Stimulated activated effector memory CD8-positive, alpha-beta T cell treated with anti-CD3 and anti-CD28 coated beads, Interleukin-12 subunit alpha, Interleukin-12 subunit beta, amount 100 ng/mL, for 72 hours (primary cell): ENCODE measurements at regions not wholly inside any gene's neighbourhood (a gene's known extent, or its start where the extent isn't known, plus 50 kb on each side); places are given as distances from the start of the nearest gene placed in this dataset.

Experiments used
- ATAC-seq: fragments of 150-1000 bp; cut with Tn5 transposase; 2 replicates; pipeline ENCODE4 v1.10.0; 2021
- DNase-seq, 2 donors: peaks; one replicate each; pipeline ENCODE4 v3.0.0; 2021 to 2022; ENCODE audit warnings: low spot score in 2 of 2
- H3K27ac Mint-ChIP-seq: one replicate; pipeline ENCODE4 v1.8.0; 2022; ENCODE audit warnings: mild to moderate bottlenecking, mixed read lengths
- H3K36me3 Mint-ChIP-seq: one replicate; pipeline ENCODE4 v1.8.0; 2022; ENCODE audit warnings: mild to moderate bottlenecking, mixed read lengths
- H3K4me1 Mint-ChIP-seq: one replicate; pipeline ENCODE4 v1.8.0; 2022; ENCODE audit warnings: mixed read lengths
- H3K4me3 Mint-ChIP-seq: one replicate; pipeline ENCODE4 v1.8.0; 2022; ENCODE audit warnings: mild to moderate bottlenecking, mixed read lengths
- H3K9me3 Mint-ChIP-seq: one replicate; pipeline ENCODE4 v1.8.0; 2022; ENCODE audit warnings: mixed read lengths

- no peak for ATAC-seq
- H3K36me3 Mint-ChIP-seq: no peaks in the 10 kb centered on the region
These were observed 121.1 kb upstream of the CCN2 start for GRCh38 chr6:132072271-132072670.

GRCh38 chr6:132070356-132070755, 119.2 kb upstream of the CCN2 start:
- H3K4me1 Mint-ChIP-seq: no peaks in the 10 kb centered on the region
- no peak for DNase-seq
- no peak overlapping the region for H3K4me3 Mint-ChIP-seq
- no peaks in the 10 kb centered on the region for H3K9me3 Mint-ChIP-seq
- ATAC-seq: no peak
- no peak overlapping the region for H3K27ac Mint-ChIP-seq
- no peaks in the 10 kb centered on the region for H3K36me3 Mint-ChIP-seq

More at GRCh38 chr6:132072271-132072670, 121.1 kb upstream of the CCN2 start:
- H3K27ac Mint-ChIP-seq: no peak overlapping the region
- H3K9me3 Mint-ChIP-seq: no peaks in the 10 kb centered on the region
- no peak for DNase-seq
- no peak overlapping the region for H3K4me3 Mint-ChIP-seq
- H3K4me1 Mint-ChIP-seq: no peaks in the 10 kb centered on the region

- no peak overlapping the region for H3K4me3 Mint-ChIP-seq
- H3K27ac Mint-ChIP-seq: no peak overlapping the region
- DNase-seq (no peak), ATAC-seq (no peak)
- H3K4me1 Mint-ChIP-seq: no peaks in the 10 kb centered on the region
- H3K9me3 Mint-ChIP-seq: no peaks in the 10 kb centered on the region
- H3K36me3 Mint-ChIP-seq: no peaks in the 10 kb centered on the region
These were observed 117.6 kb upstream of the CCN2 start for GRCh38 chr6:132068766-132069165.

GRCh38 chr6:132067286-132067685, 116.1 kb upstream of the CCN2 start:
- H3K4me1 Mint-ChIP-seq: no peaks in the 10 kb centered on the region
- no peaks in the 10 kb centered on the region for H3K9me3 Mint-ChIP-seq
- DNase-seq: no peak
- no peak for ATAC-seq
- H3K27ac Mint-ChIP-seq: no peak overlapping the region
- H3K36me3 Mint-ChIP-seq: no peaks in the 10 kb centered on the region
- no peak overlapping the region for H3K4me3 Mint-ChIP-seq

- no peaks in the 10 kb centered on the region for H3K36me3 Mint-ChIP-seq
- no peaks in the 10 kb centered on the region for H3K4me1 Mint-ChIP-seq
- no peak for ATAC-seq
- no peaks in the 10 kb centered on the region for H3K9me3 Mint-ChIP-seq
- DNase-seq: no peak
- no peak overlapping the region for H3K27ac Mint-ChIP-seq
- no peak overlapping the region for H3K4me3 Mint-ChIP-seq
These were observed 114.4 kb upstream of the CCN2 start for GRCh38 chr6:132065556-132065955.

GRCh38 chr6:132063738-132064137, 112.6 kb upstream of the CCN2 start:
- no peak overlapping the region for H3K27ac Mint-ChIP-seq
- H3K9me3 Mint-ChIP-seq: no peaks in the 10 kb centered on the region
- H3K36me3 Mint-ChIP-seq: no peaks in the 10 kb centered on the region
- ATAC-seq: no peak
- DNase-seq: no peak
- no peak overlapping the region for H3K4me3 Mint-ChIP-seq
- no peaks in the 10 kb centered on the region for H3K4me1 Mint-ChIP-seq

GRCh38 chr6:132063204-132063603, 112.0 kb upstream of the CCN2 start:
- Mint-ChIP-seq H3K4me3 (no peak overlapping the region), H3K27ac (no peak overlapping the region), H3K36me3 (no peaks in the 10 kb centered on the region), H3K9me3 (no peaks in the 10 kb centered on the region), H3K4me1 (no peaks in the 10 kb centered on the region)
- ATAC-seq (no peak), DNase-seq (no peak)

GRCh38 chr6:132062626-132063025, 111.5 kb upstream of the CCN2 start:
- H3K4me1 Mint-ChIP-seq: no peaks in the 10 kb centered on the region
- no peak for DNase-seq

GRCh38 chr6:132061381-132061780, 110.2 kb upstream of the CCN2 start:
- Mint-ChIP-seq H3K27ac (no peak overlapping the region), H3K9me3 (no peaks in the 10 kb centered on the region), H3K4me3 (no peak overlapping the region), H3K4me1 (no peaks in the 10 kb centered on the region), H3K36me3 (no peaks in the 10 kb centered on the region)
- no peak for DNase-seq
- no peak for ATAC-seq

More at GRCh38 chr6:132062626-132063025, 111.5 kb upstream of the CCN2 start:
- H3K4me3 Mint-ChIP-seq: no peak overlapping the region
- no peak overlapping the region for H3K27ac Mint-ChIP-seq
- no peak for ATAC-seq
- no peaks in the 10 kb centered on the region for H3K9me3 Mint-ChIP-seq
- no peaks in the 10 kb centered on the region for H3K36me3 Mint-ChIP-seq

GRCh38 chr6:132060591-132060990, 109.4 kb upstream of the CCN2 start:
- DNase-seq (no peak), ATAC-seq (no peak)
- Mint-ChIP-seq H3K27ac (no peak overlapping the region), H3K4me1 (no peaks in the 10 kb centered on the region), H3K9me3 (no peaks in the 10 kb centered on the region), H3K36me3 (no peaks in the 10 kb centered on the region), H3K4me3 (no peak overlapping the region)

GRCh38 chr6:132058975-132059374, 107.8 kb upstream of the CCN2 start:
- no peak overlapping the region for H3K4me3 Mint-ChIP-seq
- no peak for DNase-seq
- H3K27ac Mint-ChIP-seq: no peak overlapping the region
- H3K4me1 Mint-ChIP-seq: no peaks in the 10 kb centered on the region
- no peaks in the 10 kb centered on the region for H3K36me3 Mint-ChIP-seq
- no peaks in the 10 kb centered on the region for H3K9me3 Mint-ChIP-seq
- ATAC-seq: no peak

- DNase-seq: no peak
- ATAC-seq: no peak
- H3K9me3 Mint-ChIP-seq: no peaks in the 10 kb centered on the region
- no peak overlapping the region for H3K4me3 Mint-ChIP-seq
- H3K27ac Mint-ChIP-seq: no peak overlapping the region
- H3K36me3 Mint-ChIP-seq: no peaks in the 10 kb centered on the region
- no peaks in the 10 kb centered on the region for H3K4me1 Mint-ChIP-seq
These were observed 103.4 kb upstream of the CCN2 start for GRCh38 chr6:132054525-132054924.

- ATAC-seq (no peak), DNase-seq (no peak)
- H3K36me3 Mint-ChIP-seq: no peaks in the 10 kb centered on the region
- H3K4me1 Mint-ChIP-seq: no peaks in the 10 kb centered on the region
- H3K27ac Mint-ChIP-seq: no peak overlapping the region
- H3K4me3 Mint-ChIP-seq: no peak overlapping the region
- H3K9me3 Mint-ChIP-seq: no peaks in the 10 kb centered on the region
These were observed 102.3 kb upstream of the CCN2 start for GRCh38 chr6:132053511-132053910.

GRCh38 chr6:132052096-132052495, 100.9 kb upstream of the CCN2 start:
- H3K27ac Mint-ChIP-seq: no peak overlapping the region
- H3K4me3 Mint-ChIP-seq: no peak overlapping the region
- no peaks in the 10 kb centered on the region for H3K4me1 Mint-ChIP-seq
- DNase-seq: no peak
- H3K36me3 Mint-ChIP-seq: no peaks in the 10 kb centered on the region
- no peak for ATAC-seq
- H3K9me3 Mint-ChIP-seq: no peaks in the 10 kb centered on the region

- DNase-seq (no peak), ATAC-seq (no peak)
- no peaks in the 10 kb centered on the region for H3K4me1 Mint-ChIP-seq
- H3K4me3 Mint-ChIP-seq: no peak overlapping the region
- H3K36me3 Mint-ChIP-seq: no peaks in the 10 kb centered on the region
- H3K27ac Mint-ChIP-seq: no peak overlapping the region
- H3K9me3 Mint-ChIP-seq: peaks cover 3% of the 10 kb centered on the region
These were observed 94.7 kb upstream of the CCN2 start for GRCh38 chr6:132045877-132046276.

- H3K36me3 Mint-ChIP-seq: no peaks in the 10 kb centered on the region
- H3K9me3 Mint-ChIP-seq: peaks cover 3% of the 10 kb centered on the region
- no peaks in the 10 kb centered on the region for H3K4me1 Mint-ChIP-seq
- H3K4me3 Mint-ChIP-seq: no peak overlapping the region
- H3K27ac Mint-ChIP-seq: no peak overlapping the region
- ATAC-seq: no peak
- DNase-seq: no peak
These were observed 92.0 kb upstream of the CCN2 start for GRCh38 chr6:132043148-132043547.

- no peaks in the 10 kb centered on the region for H3K4me1 Mint-ChIP-seq
- no peak overlapping the region for H3K4me3 Mint-ChIP-seq
- no peak overlapping the region for H3K27ac Mint-ChIP-seq
- no peaks in the 10 kb centered on the region for H3K36me3 Mint-ChIP-seq
- DNase-seq (no peak), ATAC-seq (no peak)
- peaks cover 3% of the 10 kb centered on the region for H3K9me3 Mint-ChIP-seq
These were observed 90.5 kb upstream of the CCN2 start for GRCh38 chr6:132041706-132042105.
